K562 (cell line): ENCODE measurements at regions not wholly inside any gene's neighbourhood (a gene's known extent, or its start where the extent isn't known, plus 50 kb on each side); places are given as distances from the start of the nearest gene placed in this dataset.

ENCODE experiments used
- ATAC-seq: fragments of 200-7000 bp; cut with Tn5 transposase; 3 replicates; pipeline ENCODE4 v1.9.1; 2020; ENCODE audit warnings: moderate library complexity
- BruUV-seq: library from RNA; stranded (reverse); fragments of 400-500 nt; replicated peaks from 2 replicates; lab custom pipeline; 2021; lab: Mats Ljungman, UMichigan
- CTCF ChIA-PET: fragments of 300-600 bp; formaldehyde crosslinking; extraction: SDS; loops from one replicate; lab custom pipeline; 2021; ENCODE audit warnings: low intra/inter-chr PET ratio; lab: Yijun Ruan, JAX
- POLR2A ChIA-PET: fragments of 300-600, 350-650 bp; sonication (Branson Sonifier 250); formaldehyde crosslinking; extraction: SDS; loops from one replicate; lab custom pipeline; 2021; ENCODE audit warnings: antibody characterized with exemption, inconsistent platforms; lab: Yijun Ruan, JAX
- DNase-seq, 4 experiments: peaks; one replicate each; pipeline versions ENCODE4 v3.0.0 to v3.0.0-alpha.2; 2011 to 2018; ENCODE audit warnings: low spot score in 3 of 4, mixed read lengths in 3 of 4; ENCODE audit errors: extremely low read depth in 1 of 4
- FAIRE-seq: peaks from 2 replicates; lab custom pipeline; 2011; peaks lifted over from hg19 to GRCh38; lab: Jason Lieb, UNC
- H2AFZ ChIP-seq: 2 replicates; pipeline ENCODE4 v1.6.0; 2011; ENCODE audit warnings: low read depth, low read length, control low read depth, inconsistent platforms
- H3K27ac ChIP-seq: fragments of 200-600 bp; 3 replicates; pipeline ENCODE4 v1.8.0; 2011; ENCODE audit warnings: low read depth, mild to moderate bottlenecking, control low read depth, inconsistent platforms, low read length, moderate library complexity, mixed read lengths; ENCODE audit errors: extremely low read depth
- H3K27me3 ChIP-seq, 2 experiments: fragments of 300-600 bp in 1 of 2; 2 replicates in 1 of 2; 3 replicates in 1 of 2; pipeline versions ENCODE4 v1.6.0 to v1.8.0; 2011; ENCODE audit warnings: inconsistent platforms in 2 of 2, low read length in 2 of 2, mild to moderate bottlenecking in 1 of 2, mixed read lengths in 1 of 2, moderate library complexity in 1 of 2; ENCODE audit not compliant: control insufficient read depth in 2 of 2, insufficient read depth in 2 of 2
- H3K36me3 ChIP-seq: fragments of 300-600 bp; 3 replicates; pipeline ENCODE4 v1.8.0; 2011; ENCODE audit warnings: mild to moderate bottlenecking, low read length, inconsistent platforms; ENCODE audit not compliant: control insufficient read depth, insufficient read depth
- H3K4me1 ChIP-seq, 2 experiments: fragments of 200-600 bp in 1 of 2; replicated peaks in 1 of 2; 2 replicates in 1 of 2; 3 replicates in 1 of 2; pipeline versions ENCODE4 v1.5.1 to v1.8.0; 2011; ENCODE audit warnings: inconsistent platforms in 2 of 2, low read length in 2 of 2, mild to moderate bottlenecking in 1 of 2, mixed read lengths in 1 of 2, moderate library complexity in 1 of 2; ENCODE audit not compliant: control insufficient read depth in 2 of 2, insufficient read depth in 2 of 2
- H3K4me2 ChIP-seq: 2 replicates; pipeline ENCODE4 v1.6.1; 2011; ENCODE audit warnings: low read length, control low read depth, inconsistent platforms, mixed read lengths; ENCODE audit not compliant: insufficient read depth
- H3K4me3 ChIP-seq: fragments of 200-600 bp; sonication (generic), shearing (Covaris generic); 2 replicates; pipeline ENCODE4 v1.5.1; 2016; ENCODE audit warnings: control low read depth, inconsistent platforms
- H3K79me2 ChIP-seq: fragments of 200-600 bp; 3 replicates; pipeline ENCODE4 v1.8.0; 2011; ENCODE audit warnings: low read length, inconsistent platforms; ENCODE audit not compliant: control insufficient read depth, insufficient read depth
- H3K9ac ChIP-seq, 2 experiments: 2 replicates each; pipeline versions ENCODE4 v1.6.0 to v1.6.1; 2011; ENCODE audit warnings: low read depth in 2 of 2, low read length in 2 of 2, control low read depth in 1 of 2, inconsistent platforms in 1 of 2, mild to moderate bottlenecking in 1 of 2, mixed read lengths in 1 of 2; ENCODE audit not compliant: insufficient read depth in 1 of 2
- H3K9me1 ChIP-seq: one replicate; pipeline ENCODE4 v1.6.0; 2011; ENCODE audit warnings: inconsistent platforms, mild to moderate bottlenecking, low read length, moderate library complexity; ENCODE audit not compliant: control insufficient read depth, insufficient read depth
- H3K9me3 ChIP-seq: replicated peaks from 2 replicates; pipeline ENCODE4 v1.5.1; 2011; ENCODE audit warnings: low read depth, low read length, inconsistent platforms; ENCODE audit not compliant: control insufficient read depth, insufficient read depth
- H4K20me1 ChIP-seq: replicated peaks from 2 replicates; pipeline ENCODE4 v1.6.1; 2011; ENCODE audit warnings: low read length, inconsistent platforms, mixed read lengths; ENCODE audit not compliant: control insufficient read depth, insufficient read depth
- CBX2 ChIP-seq: fragments of 200-600 bp; sonication (generic); IDR thresholded peaks from one replicate; pipeline ENCODE4 v1.6.1; 2012; ENCODE audit warnings: mild to moderate bottlenecking, low read length, inconsistent platforms; ENCODE audit not compliant: insufficient read depth, poor library complexity, severe bottlenecking
- EP300 ChIP-seq: IDR thresholded peaks from 2 replicates; pipeline ENCODE4 v1.6.1; 2012; ENCODE audit warnings: low read length, improper control_type of control experiment
- GTF2E2 ChIP-seq: fragments of 200-800 bp; sonication (Bioruptor generic); IDR thresholded peaks from 2 replicates; pipeline ENCODE4 v1.6.1; 2016; ENCODE audit warnings: missing genetic modification characterization, missing compliant biosample characterization
- OTX1 ChIP-seq: fragments of 450-650 bp; formaldehyde crosslinking; IDR thresholded peaks from 2 replicates; pipeline ENCODE4 v1.4.0; 2022; ENCODE audit warnings: mild to moderate bottlenecking
- PBX2 ChIP-seq, 2 experiments: IDR thresholded peaks in 1 of 2; conservative IDR thresholded peaks in 1 of 2; 2 replicates each; pipeline ENCODE4 v1.6.1; 2016; ENCODE audit warnings: low read depth in 2 of 2, mild to moderate bottlenecking in 1 of 2, missing compliant biosample characterization in 1 of 2, missing genetic modification characterization in 1 of 2, moderate library complexity in 1 of 2
- PML ChIP-seq: IDR thresholded peaks from 2 replicates; pipeline ENCODE4 v1.6.1; 2012; ENCODE audit warnings: low read length, inconsistent platforms
- ZMIZ1 ChIP-seq, 2 experiments: fragments of 150-350 bp in 1 of 2; IDR thresholded peaks; 2 replicates each; pipeline ENCODE4 v1.6.1; 2012 to 2016; ENCODE audit warnings: low read depth in 2 of 2, low read length in 2 of 2, mild to moderate bottlenecking in 1 of 2, moderate library complexity in 1 of 2
- ZNF23 ChIP-seq: fragments of 250-450 bp; sonication (Bioruptor Pico); IDR thresholded peaks from 2 replicates; pipeline ENCODE4 v1.4.0; 2020; ENCODE audit warnings: mild to moderate bottlenecking
- ZNF280A ChIP-seq: fragments of 450-650 bp; IDR thresholded peaks from 2 replicates; pipeline ENCODE4 v1.6.1; 2018; ENCODE audit warnings: mild to moderate bottlenecking, low read depth; ENCODE audit not compliant: partially characterized antibody
- ZNF436 ChIP-seq: fragments of 250-450, 450-650 bp; sonication (Bioruptor Pico); formaldehyde crosslinking; IDR thresholded peaks from 2 replicates; pipeline ENCODE4 v1.7.0; 2020; ENCODE audit warnings: mild to moderate bottlenecking
- ZNF511 ChIP-seq: sonication (generic); formaldehyde crosslinking; IDR thresholded peaks from 2 replicates; pipeline ENCODE4 v1.8.0; 2022; ENCODE audit warnings: mild to moderate bottlenecking, missing genetic modification reagents
- ZNF655 ChIP-seq: fragments of 250-450 bp; sonication (Bioruptor Pico); IDR thresholded peaks from 2 replicates; pipeline ENCODE4 v1.5.0; 2021
- WGBS: fragments of 100-300 bp; shearing (Covaris generic); methylation state at CpG from one replicate; pipeline ENCODE4 v1.1.6; 2016; ENCODE audit warnings: low coverage, mixed read lengths; ENCODE audit not compliant: insufficient coverage; ENCODE audit errors: missing lambda C conversion rate; 5-methylcytosine and 5-hydroxymethylcytosine counted together
- in situ Hi-C: fragments of 300-500 bp; cut with MboI; formaldehyde crosslinking; loops from 4 replicates; pipeline ENCODE4 v1.15.0; 2018; ENCODE audit warnings: inconsistent platforms, mixed read lengths
- intact Hi-C: fragments of 100-400 bp; cut with micrococcal nuclease; formaldehyde crosslinking; loops from 2 replicates; pipeline ENCODE4 v1.14.2; 2022

GRCh38 chr14:99024926-99025325 is 247.1 kb downstream of the BCL11B start:
- Histone ChIP-seq H3K9me1 (no peaks in the 10 kb centered on the region), H3K4me1 (no peaks in the 10 kb centered on the region), H3K9ac (no peak overlapping the region), H3K9me3 (no peaks in the 10 kb centered on the region), H2AFZ (no peak overlapping the region), H3K4me2 (no peak overlapping the region), H3K4me3 (no peak overlapping the region), H3K27me3 (no peaks in the 10 kb centered on the region), H3K36me3 (no peaks in the 10 kb centered on the region), H3K79me2 (no peaks in the 10 kb centered on the region), H4K20me1 (no peaks in the 10 kb centered on the region), H3K27ac (no peak overlapping the region)
- no TSS peak for BruUV-seq
- in situ Hi-C loops (no loop called here), intact Hi-C loops (no loop called here)
- no peak for FAIRE-seq
- POLR2A ChIA-PET = no interaction called here
- no peak for DNase-seq
- WGBS = 0% methylated on average over 4 of the region's 4 CpGs
- CTCF ChIA-PET = no interaction called here
- ATAC-seq = no peak
- TF ChIP-seq OTX1 = no peak
- no peak for TF ChIP-seq ZNF655 (CRISPR knock-in tag)
- TF ChIP-seq ZNF511 (CRISPR knock-in tag) = no peak
- TF ChIP-seq PBX2 (CRISPR knock-in tag; IDR thresholded peaks at IDR 0.05; ENCODE audit: low read depth) = no peak
- no peak for TF ChIP-seq PBX2 (tag; conservative IDR thresholded peaks at IDR 0.05; ENCODE audit: low read depth)
- TF ChIP-seq GTF2E2 = no peak
- no peak for TF ChIP-seq ZNF280A
- no peak for TF ChIP-seq ZMIZ1 (IDR thresholded peaks at IDR 0.05; ENCODE audit: low read depth in 2 of 2, low read length in 2 of 2)
- no peak for TF ChIP-seq ZNF436 (CRISPR knock-in tag)
- no peak for TF ChIP-seq CBX2
- TF ChIP-seq EP300 = no peak
- TF ChIP-seq PML = no peak
- TF ChIP-seq ZNF23 (CRISPR knock-in tag) = no peak
